GM23338 (cell line): ENCODE measurements at regions not wholly inside any gene's neighbourhood (a gene's known extent, or its start where the extent isn't known, plus 50 kb on each side); places are given as distances from the start of the nearest gene placed in this dataset.

ENCODE experiments used
- ATAC-seq: fragments of 200-7000 bp; cut with Tn5 transposase; 3 replicates; pipeline ENCODE4 v1.9.1; 2020
- DNase-seq: peaks from one replicate; pipeline ENCODE4 v3.0.0-alpha.2; 2015; ENCODE audit warnings: low spot score
- H2AFZ ChIP-seq: fragments of 200-600 bp; sonication (generic); 2 replicates; pipeline ENCODE4 v1.8.0; 2016; ENCODE audit warnings: antibody characterized with exemption, mild to moderate bottlenecking, moderate library complexity
- H3F3A ChIP-seq: fragments of 200-600 bp; sonication (generic); replicated peaks from 2 replicates; pipeline ENCODE4 v1.8.0; 2017; ENCODE audit warnings: antibody characterized with exemption, mixed run types, low read depth
- H3K27ac ChIP-seq: fragments of 200-600 bp; sonication (generic); 2 replicates; pipeline ENCODE4 v1.6.1; 2016; ENCODE audit warnings: low read depth
- H3K27me3 ChIP-seq: fragments of 200-600 bp; sonication (generic); 2 replicates; pipeline ENCODE4 v1.8.0; 2016; ENCODE audit warnings: mild to moderate bottlenecking, mixed run types, moderate library complexity; ENCODE audit not compliant: insufficient read depth
- H3K36me3 ChIP-seq: fragments of 200-600 bp; sonication (generic); 2 replicates; pipeline ENCODE4 v1.8.0; 2016; ENCODE audit warnings: mild to moderate bottlenecking; ENCODE audit not compliant: insufficient read depth
- H3K4me1 ChIP-seq: fragments of 200-600 bp; sonication (generic); 2 replicates; pipeline ENCODE4 v1.8.0; 2016; ENCODE audit warnings: mild to moderate bottlenecking, moderate library complexity; ENCODE audit not compliant: insufficient read depth
- H3K4me2 ChIP-seq: fragments of 200-600 bp; sonication (generic); 2 replicates; pipeline ENCODE4 v1.7.1; 2017; ENCODE audit warnings: mixed run types
- H3K4me3 ChIP-seq: fragments of 200-600 bp; sonication (generic); 2 replicates; pipeline ENCODE4 v1.6.1; 2016; ENCODE audit warnings: mixed run types
- H3K79me2 ChIP-seq: fragments of 200-600 bp; sonication (generic); replicated peaks from 2 replicates; pipeline ENCODE4 v1.8.0; 2017; ENCODE audit warnings: mild to moderate bottlenecking; ENCODE audit not compliant: insufficient read depth
- H3K9me2 ChIP-seq: fragments of 200-600 bp; sonication (generic); 2 replicates; pipeline ENCODE4 v1.8.0; 2017; ENCODE audit not compliant: insufficient read depth
- H4K20me1 ChIP-seq: fragments of 200-600 bp; sonication (generic); replicated peaks from 2 replicates; pipeline ENCODE4 v1.8.0; 2017; ENCODE audit warnings: mild to moderate bottlenecking; ENCODE audit not compliant: insufficient read depth
- H3K27ac Mint-ChIP-seq: 2 replicates; pipeline ENCODE4 v1.8.0; 2020; ENCODE audit warnings: inconsistent platforms, mild to moderate bottlenecking, moderate library complexity, mixed read lengths
- H3K27me3 Mint-ChIP-seq: 3 replicates; pipeline ENCODE4 v1.8.0; 2022; ENCODE audit warnings: low read depth, mild to moderate bottlenecking, moderate library complexity, mixed read lengths, inconsistent platforms; ENCODE audit not compliant: insufficient read depth, poor library complexity
- H3K36me3 Mint-ChIP-seq: 3 replicates; pipeline ENCODE4 v1.8.0; 2021; ENCODE audit warnings: low read depth, mild to moderate bottlenecking, inconsistent platforms, moderate library complexity, mixed read lengths
- H3K4me1 Mint-ChIP-seq: 3 replicates; pipeline ENCODE4 v1.8.0; 2020; ENCODE audit warnings: mild to moderate bottlenecking, inconsistent platforms, mixed read lengths
- H3K4me3 Mint-ChIP-seq: 3 replicates; pipeline ENCODE4 v1.8.0; 2021; ENCODE audit warnings: moderate library complexity, mild to moderate bottlenecking, inconsistent platforms, mixed read lengths
- H3K9me3 Mint-ChIP-seq: 3 replicates; pipeline ENCODE4 v1.8.0; 2020; ENCODE audit warnings: moderate library complexity, mild to moderate bottlenecking, inconsistent platforms, mixed read lengths
- CREB1 ChIP-seq: fragments of 250-450 bp; sonication (Bioruptor Pico); IDR thresholded peaks from 2 replicates; pipeline ENCODE4 v1.5.0; 2020; ENCODE audit warnings: low read depth, mild to moderate bottlenecking, moderate library complexity
- CTCF ChIP-seq, 2 experiments: fragments of 200-600 bp in 1 of 2; sonication (generic) in 1 of 2; conservative IDR thresholded peaks; 2 replicates each; pipeline versions ENCODE4 v1.5.1 to v1.6.1; 2016 to 2017; ENCODE audit warnings: antibody characterized with exemption in 2 of 2, low read depth in 2 of 2, mild to moderate bottlenecking in 2 of 2, moderate library complexity in 1 of 2
- EZH2 ChIP-seq: fragments of 200-600 bp; sonication (generic); IDR thresholded peaks from one replicate; pipeline ENCODE4 v1.8.0; 2017; ENCODE audit warnings: antibody characterized with exemption, mild to moderate bottlenecking, low read depth; ENCODE audit not compliant: unreplicated experiment
- EZH2phosphoT487 ChIP-seq: fragments of 200-600 bp; sonication (generic); IDR thresholded peaks from one replicate; pipeline ENCODE4 v1.8.1; 2018; ENCODE audit warnings: antibody characterized with exemption; ENCODE audit not compliant: unreplicated experiment
- JUNB ChIP-seq: IDR thresholded peaks from one replicate; pipeline ENCODE4 v1.6.1; 2016; ENCODE audit warnings: antibody characterized with exemption; ENCODE audit not compliant: unreplicated experiment
- NANOG ChIP-seq: IDR thresholded peaks from 2 replicates; pipeline ENCODE4 v1.6.1; 2016; ENCODE audit warnings: antibody characterized with exemption, borderline replicate concordance
- POLR2AphosphoS5 ChIP-seq: IDR thresholded peaks from 2 replicates; pipeline ENCODE4 v1.6.1; 2016; ENCODE audit warnings: antibody characterized with exemption, low read depth
- REST ChIP-seq: IDR thresholded peaks from one replicate; pipeline ENCODE4 v1.6.1; 2018; ENCODE audit warnings: antibody characterized with exemption; ENCODE audit not compliant: unreplicated experiment
- STAT1 ChIP-seq: IDR thresholded peaks from one replicate; pipeline ENCODE4 v1.6.1; 2016; ENCODE audit warnings: antibody characterized with exemption; ENCODE audit not compliant: unreplicated experiment
- ZNF114 ChIP-seq: fragments of 250-450 bp; sonication (Bioruptor Pico); IDR thresholded peaks from 2 replicates; pipeline ENCODE4 v1.5.0; 2020; ENCODE audit warnings: mild to moderate bottlenecking, moderate library complexity
- ZNF331 ChIP-seq: fragments of 250-450 bp; sonication (Bioruptor Pico); IDR thresholded peaks from 2 replicates; pipeline ENCODE4 v1.5.0; 2020; ENCODE audit warnings: low read depth, mild to moderate bottlenecking, moderate library complexity
- TF ChIP-seq, protein P1 (sequence below): fragments of 250-450 bp; sonication (Bioruptor Pico); IDR thresholded peaks from 2 replicates; pipeline ENCODE4 v1.5.0; 2020; ENCODE audit warnings: mild to moderate bottlenecking, moderate library complexity
- TF ChIP-seq, protein P2 (sequence below): IDR thresholded peaks from 2 replicates; pipeline ENCODE4 v1.6.1; 2016; ENCODE audit warnings: antibody characterized with exemption

DNA sequence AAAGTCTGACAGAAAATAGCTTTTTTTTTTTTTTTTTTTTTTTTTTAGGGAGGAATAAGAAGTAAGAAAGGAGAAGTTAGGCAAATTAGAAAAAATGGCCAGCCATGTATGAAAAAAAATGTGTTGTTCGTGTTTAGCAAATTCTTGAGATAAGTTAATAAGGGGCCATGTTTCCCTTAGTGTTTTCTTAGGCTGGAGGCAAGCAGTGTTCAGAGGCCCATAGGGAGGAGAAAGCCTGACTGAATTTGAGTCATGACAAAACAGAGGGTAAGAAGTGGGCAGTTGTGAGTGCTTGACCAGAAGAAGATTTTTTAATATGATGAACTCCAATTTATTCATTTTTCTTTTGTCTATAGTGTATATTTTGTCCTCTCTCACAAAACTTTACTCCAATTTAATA, 766.4 kb downstream of the FAM181B start:
- H3K4me1 ChIP-seq: no peaks in the 10 kb centered on the region
- H3K4me2 ChIP-seq: no peak overlapping the region
- no peaks in the 10 kb centered on the region for H3K36me3 Mint-ChIP-seq
- TF ChIP-seq CTCF (conservative IDR thresholded peaks at IDR 0.05; ENCODE audit: low read depth in 2 of 2) (no peak), JUNB (no peak), EZH2 (no peak), EZH2phosphoT487 (no peak), REST (no peak), POLR2AphosphoS5 (no peak), ZNF114 (no peak), ZNF331 (no peak), STAT1 (no peak), CREB1 (CRISPR knock-in tag) (no peak), NANOG (no peak)
- TF ChIP-seq, protein P1, sequence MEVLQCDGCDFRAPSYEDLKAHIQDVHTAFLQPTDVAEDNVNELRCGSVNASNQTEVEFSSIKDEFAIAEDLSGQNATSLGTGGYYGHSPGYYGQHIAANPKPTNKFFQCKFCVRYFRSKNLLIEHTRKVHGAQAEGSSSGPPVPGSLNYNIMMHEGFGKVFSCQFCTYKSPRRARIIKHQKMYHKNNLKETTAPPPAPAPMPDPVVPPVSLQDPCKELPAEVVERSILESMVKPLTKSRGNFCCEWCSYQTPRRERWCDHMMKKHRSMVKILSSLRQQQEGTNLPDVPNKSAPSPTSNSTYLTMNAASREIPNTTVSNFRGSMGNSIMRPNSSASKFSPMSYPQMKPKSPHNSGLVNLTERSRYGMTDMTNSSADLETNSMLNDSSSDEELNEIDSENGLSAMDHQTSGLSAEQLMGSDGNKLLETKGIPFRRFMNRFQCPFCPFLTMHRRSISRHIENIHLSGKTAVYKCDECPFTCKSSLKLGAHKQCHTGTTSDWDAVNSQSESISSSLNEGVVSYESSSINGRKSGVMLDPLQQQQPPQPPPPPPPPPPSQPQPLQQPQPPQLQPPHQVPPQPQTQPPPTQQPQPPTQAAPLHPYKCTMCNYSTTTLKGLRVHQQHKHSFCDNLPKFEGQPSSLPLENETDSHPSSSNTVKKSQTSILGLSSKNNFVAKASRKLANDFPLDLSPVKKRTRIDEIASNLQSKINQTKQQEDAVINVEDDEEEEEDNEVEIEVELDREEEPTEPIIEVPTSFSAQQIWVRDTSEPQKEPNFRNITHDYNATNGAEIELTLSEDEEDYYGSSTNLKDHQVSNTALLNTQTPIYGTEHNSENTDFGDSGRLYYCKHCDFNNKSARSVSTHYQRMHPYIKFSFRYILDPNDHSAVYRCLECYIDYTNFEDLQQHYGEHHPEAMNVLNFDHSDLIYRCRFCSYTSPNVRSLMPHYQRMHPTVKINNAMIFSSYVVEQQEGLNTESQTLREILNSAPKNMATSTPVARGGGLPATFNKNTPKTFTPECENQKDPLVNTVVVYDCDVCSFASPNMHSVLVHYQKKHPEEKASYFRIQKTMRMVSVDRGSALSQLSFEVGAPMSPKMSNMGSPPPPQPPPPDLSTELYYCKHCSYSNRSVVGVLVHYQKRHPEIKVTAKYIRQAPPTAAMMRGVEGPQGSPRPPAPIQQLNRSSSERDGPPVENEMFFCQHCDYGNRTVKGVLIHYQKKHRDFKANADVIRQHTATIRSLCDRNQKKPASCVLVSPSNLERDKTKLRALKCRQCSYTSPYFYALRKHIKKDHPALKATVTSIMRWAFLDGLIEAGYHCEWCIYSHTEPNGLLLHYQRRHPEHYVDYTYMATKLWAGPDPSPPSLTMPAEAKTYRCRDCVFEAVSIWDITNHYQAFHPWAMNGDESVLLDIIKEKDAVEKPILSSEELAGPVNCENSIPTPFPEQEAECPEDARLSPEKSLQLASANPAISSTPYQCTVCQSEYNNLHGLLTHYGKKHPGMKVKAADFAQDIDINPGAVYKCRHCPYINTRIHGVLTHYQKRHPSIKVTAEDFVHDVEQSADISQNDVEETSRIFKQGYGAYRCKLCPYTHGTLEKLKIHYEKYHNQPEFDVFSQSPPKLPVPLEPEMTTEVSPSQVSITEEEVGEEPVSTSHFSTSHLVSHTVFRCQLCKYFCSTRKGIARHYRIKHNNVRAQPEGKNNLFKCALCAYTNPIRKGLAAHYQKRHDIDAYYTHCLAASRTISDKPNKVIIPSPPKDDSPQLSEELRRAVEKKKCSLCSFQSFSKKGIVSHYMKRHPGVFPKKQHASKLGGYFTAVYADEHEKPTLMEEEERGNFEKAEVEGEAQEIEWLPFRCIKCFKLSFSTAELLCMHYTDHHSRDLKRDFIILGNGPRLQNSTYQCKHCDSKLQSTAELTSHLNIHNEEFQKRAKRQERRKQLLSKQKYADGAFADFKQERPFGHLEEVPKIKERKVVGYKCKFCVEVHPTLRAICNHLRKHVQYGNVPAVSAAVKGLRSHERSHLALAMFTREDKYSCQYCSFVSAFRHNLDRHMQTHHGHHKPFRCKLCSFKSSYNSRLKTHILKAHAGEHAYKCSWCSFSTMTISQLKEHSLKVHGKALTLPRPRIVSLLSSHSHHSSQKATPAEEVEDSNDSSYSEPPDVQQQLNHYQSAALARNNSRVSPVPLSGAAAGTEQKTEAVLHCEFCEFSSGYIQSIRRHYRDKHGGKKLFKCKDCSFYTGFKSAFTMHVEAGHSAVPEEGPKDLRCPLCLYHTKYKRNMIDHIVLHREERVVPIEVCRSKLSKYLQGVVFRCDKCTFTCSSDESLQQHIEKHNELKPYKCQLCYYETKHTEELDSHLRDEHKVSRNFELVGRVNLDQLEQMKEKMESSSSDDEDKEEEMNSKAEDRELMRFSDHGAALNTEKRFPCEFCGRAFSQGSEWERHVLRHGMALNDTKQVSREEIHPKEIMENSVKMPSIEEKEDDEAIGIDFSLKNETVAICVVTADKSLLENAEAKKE (CRISPR knock-in tag): no peak
- TF ChIP-seq, protein P2, sequence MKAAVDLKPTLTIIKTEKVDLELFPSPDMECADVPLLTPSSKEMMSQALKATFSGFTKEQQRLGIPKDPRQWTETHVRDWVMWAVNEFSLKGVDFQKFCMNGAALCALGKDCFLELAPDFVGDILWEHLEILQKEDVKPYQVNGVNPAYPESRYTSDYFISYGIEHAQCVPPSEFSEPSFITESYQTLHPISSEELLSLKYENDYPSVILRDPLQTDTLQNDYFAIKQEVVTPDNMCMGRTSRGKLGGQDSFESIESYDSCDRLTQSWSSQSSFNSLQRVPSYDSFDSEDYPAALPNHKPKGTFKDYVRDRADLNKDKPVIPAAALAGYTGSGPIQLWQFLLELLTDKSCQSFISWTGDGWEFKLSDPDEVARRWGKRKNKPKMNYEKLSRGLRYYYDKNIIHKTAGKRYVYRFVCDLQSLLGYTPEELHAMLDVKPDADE: no peak
- no peaks in the 10 kb centered on the region for H3K27me3 ChIP-seq
- H3K9me2 ChIP-seq: no peaks in the 10 kb centered on the region
- H3K79me2 ChIP-seq: no peaks in the 10 kb centered on the region
- no peak overlapping the region for H3K4me3 Mint-ChIP-seq
- no peaks in the 10 kb centered on the region for H3K27me3 Mint-ChIP-seq
- ATAC-seq (no peak), DNase-seq (no peak)
- H2AFZ ChIP-seq: no peak overlapping the region
- H3K36me3 ChIP-seq: no peaks in the 10 kb centered on the region
- H3F3A ChIP-seq: no peaks in the 10 kb centered on the region
- H3K9me3 Mint-ChIP-seq: no peaks in the 10 kb centered on the region
- no peaks in the 10 kb centered on the region for H4K20me1 ChIP-seq
- no peak overlapping the region for H3K27ac Mint-ChIP-seq
- no peaks in the 10 kb centered on the region for H3K4me1 Mint-ChIP-seq
- no peak overlapping the region for H3K27ac ChIP-seq
- H3K4me3 ChIP-seq: no peak overlapping the region
